GM18520 (cell line): ENCODE measurements at regions not wholly inside any gene's neighbourhood (a gene's known extent, or its start where the extent isn't known, plus 50 kb on each side); places are given as distances from the start of the nearest gene placed in this dataset.

Experiments
- ATAC-seq: cut with Tn5 transposase; IDR thresholded peaks from one replicate; pipeline ENCODE4 v1.9.1; 2021; ENCODE audit not compliant: unreplicated experiment

GRCh38 chr5:5583832-5584231 is 161.4 kb downstream of the ICE1 start:
- no peak for ATAC-seq

- no peak for ATAC-seq
Measured at GRCh38 chr5:5583023-5583765, 160.7 kb downstream of the ICE1 start.

GRCh38 chr5:5581080-5581479 is 158.6 kb downstream of the ICE1 start:
- ATAC-seq, result no peak

GRCh38 chr5:5576744-5577143 is 154.3 kb downstream of the ICE1 start:
- ATAC-seq, result no peak

- no peak for ATAC-seq
Measured at GRCh38 chr5:5575461-5575860, 153.0 kb downstream of the ICE1 start.

- no peak for ATAC-seq
Measured at GRCh38 chr5:5573798-5574380, 151.4 kb downstream of the ICE1 start.

GRCh38 chr5:5572976-5573797 is 150.7 kb downstream of the ICE1 start:
- no peak for ATAC-seq

GRCh38 chr5:5572010-5572865 is 149.8 kb downstream of the ICE1 start:
- ATAC-seq, result no peak

GRCh38 chr5:5570646-5571045 is 148.2 kb downstream of the ICE1 start:
- ATAC-seq, result no peak

GRCh38 chr5:5564898-5565297 is 142.4 kb downstream of the ICE1 start:
- no peak for ATAC-seq

GRCh38 chr5:5560016-5560415 is 137.5 kb downstream of the ICE1 start:
- ATAC-seq, result no peak

GRCh38 chr5:5558638-5559527 is 136.4 kb downstream of the ICE1 start:
- ATAC-seq, result no peak

GRCh38 chr5:5558102-5558501 is 135.6 kb downstream of the ICE1 start:
- ATAC-seq, result no peak

GRCh38 chr5:5551499-5551898 is 129.0 kb downstream of the ICE1 start:
- ATAC-seq, result no peak

- no peak for ATAC-seq
Measured at GRCh38 chr5:5546408-5546807, 123.9 kb downstream of the ICE1 start.

GRCh38 chr5:5544094-5544663 is 121.7 kb downstream of the ICE1 start:
- no peak for ATAC-seq

- ATAC-seq, result no peak
Measured at GRCh38 chr5:5542654-5543053, 120.2 kb downstream of the ICE1 start.

- ATAC-seq, result no peak
Measured at GRCh38 chr5:5540065-5540464, 117.6 kb downstream of the ICE1 start.
